ENCODE measurements at regions not wholly inside any gene's neighbourhood (a gene's known extent, or its start where the extent isn't known, plus 50 kb on each side); places are given as distances from the start of the nearest gene placed in this dataset.
A peak's percentile ranks its signal among the peaks of the same experiment; 100 is the strongest.
"Not testable (repeated sequence)": the region's sequence is repeated elsewhere in the genome, so short reads cannot be mapped to it uniquely, and the experiment has no call there.

DNA sequence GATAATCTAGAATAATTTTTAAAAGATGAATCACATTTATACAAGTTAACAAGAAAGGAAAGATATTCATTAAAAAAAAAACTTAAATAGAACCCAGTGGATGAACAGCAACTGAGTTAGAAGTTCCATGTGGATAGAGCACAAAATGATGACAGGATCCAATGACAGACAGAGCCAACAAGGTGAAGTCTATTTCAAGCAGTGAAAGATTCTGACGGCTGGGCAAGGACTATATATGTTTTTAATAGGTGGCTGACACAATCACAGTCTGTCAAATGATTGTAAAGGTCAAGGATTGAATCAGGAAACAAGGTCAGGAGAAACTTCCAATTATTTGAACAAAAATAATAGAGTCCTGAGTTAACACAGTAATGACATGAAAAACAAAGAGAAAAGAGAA is 1460.0 kb upstream of the CDH8 start:
- no peak for DNase-seq (ENCODE audit: low spot score)

DNA sequence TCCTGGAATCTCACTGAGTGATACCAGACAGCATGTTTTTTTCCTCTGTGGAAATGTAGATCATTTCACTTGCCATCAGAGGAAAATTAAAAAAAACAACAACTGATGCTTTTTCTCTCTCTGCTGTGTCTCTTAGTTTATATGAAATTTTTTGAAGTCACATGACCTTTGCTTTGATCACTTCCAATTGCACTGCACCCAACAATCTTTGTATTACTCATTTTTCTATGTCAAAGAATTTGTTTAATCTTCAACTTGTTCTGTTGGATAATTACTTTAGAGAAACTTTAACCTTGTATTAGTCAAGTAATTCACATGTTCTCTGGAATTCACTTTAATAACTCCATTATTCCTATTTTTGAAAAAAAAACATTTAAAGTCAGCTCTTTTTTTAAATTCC is 1452.7 kb upstream of the CDH8 start:
- no peak for DNase-seq (ENCODE audit: low spot score)

DNA sequence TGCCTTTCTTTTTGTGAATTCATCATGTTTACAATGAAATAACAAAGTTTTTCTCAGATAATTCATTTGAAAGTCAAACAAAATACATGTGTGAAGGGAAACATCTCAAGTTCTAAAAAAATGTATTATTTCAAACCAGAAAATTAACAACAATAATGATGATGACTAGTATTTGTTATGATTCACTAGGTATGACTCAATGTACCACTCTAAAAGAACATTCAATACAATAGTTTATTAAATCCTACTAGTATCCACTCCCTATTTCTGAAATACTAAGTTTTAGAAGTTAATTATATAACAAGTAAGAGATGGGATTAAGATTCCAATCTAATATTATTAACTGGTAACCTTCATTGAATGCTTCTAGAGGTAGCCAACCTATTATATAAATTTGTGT is 1444.8 kb upstream of the CDH8 start:
- DNase-seq (ENCODE audit: low spot score) = no peak

DNA sequence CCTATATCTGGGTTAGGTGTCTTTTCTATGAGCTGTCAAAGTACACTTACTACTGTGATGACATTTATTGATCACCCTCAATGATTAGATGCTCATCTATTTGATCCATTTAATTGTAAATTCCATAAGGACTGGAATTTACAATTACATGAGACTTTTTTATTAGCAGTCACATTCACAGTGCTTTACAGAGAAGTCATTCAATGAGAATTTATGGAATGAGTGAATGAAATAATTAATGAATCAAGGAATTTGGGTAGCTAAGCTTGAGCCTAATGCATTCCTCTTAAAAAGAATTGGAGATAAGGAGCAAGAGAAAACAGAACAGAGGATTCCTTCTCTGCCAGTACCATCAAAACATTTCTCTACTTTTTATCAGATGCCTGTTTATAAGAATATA is 1437.5 kb upstream of the CDH8 start:
- no peak for DNase-seq (ENCODE audit: low spot score)

DNA sequence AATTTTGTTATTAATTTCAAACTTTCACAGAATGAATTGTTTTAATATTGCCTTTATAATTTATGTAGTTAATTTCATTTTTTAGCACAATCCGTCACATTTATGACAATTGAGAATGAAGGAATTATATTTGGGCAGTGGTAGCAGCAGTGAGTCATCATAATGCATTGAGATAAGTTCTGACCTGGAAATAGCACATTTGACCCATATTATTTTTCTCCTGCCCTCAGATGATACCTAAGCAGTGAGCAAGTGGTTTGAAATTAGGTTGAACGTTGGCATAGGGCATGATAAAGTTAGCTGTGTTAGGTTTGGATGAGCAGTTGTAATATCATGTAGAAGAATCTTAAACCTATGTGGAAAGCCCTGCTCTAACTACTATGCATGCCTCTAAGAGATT is 1431.3 kb upstream of the CDH8 start:
- no peak for DNase-seq (ENCODE audit: low spot score)

DNA sequence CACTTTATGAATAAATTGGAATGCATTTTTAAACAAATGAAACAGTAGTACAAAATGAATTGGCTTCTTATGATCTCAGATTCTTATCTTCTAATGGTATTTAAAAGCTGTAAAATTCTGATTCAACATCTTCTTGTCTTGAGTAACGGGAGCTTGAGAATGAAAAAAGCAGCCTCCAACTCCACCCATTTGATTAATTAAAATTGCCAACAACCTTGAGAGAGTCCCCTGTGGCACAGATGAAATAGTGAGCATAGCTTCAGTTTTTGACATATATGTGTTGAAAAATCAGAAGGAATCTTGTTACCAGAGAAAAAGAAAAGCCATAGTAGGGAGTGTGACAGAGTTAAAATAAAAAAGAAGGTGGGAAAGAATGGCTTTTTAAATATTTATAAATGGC is 1426.1 kb upstream of the CDH8 start:
- no peak for DNase-seq (ENCODE audit: low spot score)

DNA sequence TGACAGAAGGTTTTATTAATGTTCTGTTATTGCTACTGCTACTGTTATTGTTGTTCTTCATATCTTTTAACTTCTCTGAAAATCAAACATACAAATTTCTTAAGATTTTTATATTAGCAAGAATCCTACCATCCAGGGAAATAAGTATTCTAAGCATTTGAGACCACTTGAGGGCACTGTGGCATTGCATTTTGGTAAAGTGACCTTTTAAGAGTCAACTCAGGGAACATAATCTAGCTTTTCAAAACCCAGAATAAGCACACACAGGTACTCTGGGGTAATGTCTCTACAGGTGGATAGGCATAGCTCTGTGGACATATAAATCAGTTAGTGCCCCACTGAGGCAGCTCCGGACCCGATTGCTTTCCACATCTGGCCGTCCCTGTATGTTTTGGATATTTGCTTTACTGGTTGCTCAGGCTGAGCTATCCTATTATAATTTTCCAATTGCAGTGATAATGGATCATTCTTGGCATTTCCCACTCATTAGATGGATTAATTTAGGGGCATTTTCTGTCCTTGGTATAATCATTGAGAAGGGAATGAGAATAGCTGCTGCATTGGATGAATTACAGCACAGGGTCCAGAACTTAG is 1425.1 kb upstream of the CDH8 start:
- peak; percentile 21 for DNase-seq (ENCODE audit: low spot score)

DNA sequence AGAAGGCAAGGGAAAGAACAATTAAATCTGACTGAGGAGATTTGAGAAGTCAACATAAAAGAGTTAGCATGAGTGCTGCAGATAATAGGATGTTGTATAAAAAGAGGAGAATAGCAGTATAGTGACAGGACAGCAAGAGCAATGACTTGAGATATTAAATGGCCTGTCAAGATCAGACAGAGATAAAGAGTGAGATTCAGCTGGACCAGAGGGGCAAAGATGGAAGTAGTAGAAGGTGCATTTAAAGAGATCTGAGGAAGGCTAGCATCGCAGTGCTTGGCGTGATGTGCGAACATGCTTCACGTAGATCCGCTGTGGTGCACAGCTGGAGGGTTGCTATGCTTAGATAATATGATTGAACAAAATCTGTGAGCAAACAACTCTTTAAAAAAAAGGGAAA is 1422.6 kb upstream of the CDH8 start:
- DNase-seq (ENCODE audit: low spot score) = no peak

DNA sequence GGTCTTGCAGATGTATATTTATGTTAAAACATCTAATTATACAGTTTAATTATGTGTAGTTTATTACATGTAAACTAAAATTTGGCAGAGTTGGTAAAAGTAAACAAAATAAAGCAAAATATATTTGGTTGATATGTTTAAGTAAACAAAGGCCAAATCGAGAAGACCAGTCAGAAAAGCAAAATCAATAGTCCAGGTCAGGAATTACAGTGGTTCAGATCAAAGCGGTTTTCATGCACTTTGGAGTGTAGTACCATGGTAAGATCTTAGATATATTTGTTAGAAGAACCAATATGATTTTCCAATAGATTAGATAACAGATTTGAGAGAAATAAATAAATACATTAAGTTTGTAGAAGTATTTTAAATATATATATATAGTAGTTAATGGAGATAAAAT is 1421.6 kb upstream of the CDH8 start:
- no peak for DNase-seq (ENCODE audit: low spot score)

DNA sequence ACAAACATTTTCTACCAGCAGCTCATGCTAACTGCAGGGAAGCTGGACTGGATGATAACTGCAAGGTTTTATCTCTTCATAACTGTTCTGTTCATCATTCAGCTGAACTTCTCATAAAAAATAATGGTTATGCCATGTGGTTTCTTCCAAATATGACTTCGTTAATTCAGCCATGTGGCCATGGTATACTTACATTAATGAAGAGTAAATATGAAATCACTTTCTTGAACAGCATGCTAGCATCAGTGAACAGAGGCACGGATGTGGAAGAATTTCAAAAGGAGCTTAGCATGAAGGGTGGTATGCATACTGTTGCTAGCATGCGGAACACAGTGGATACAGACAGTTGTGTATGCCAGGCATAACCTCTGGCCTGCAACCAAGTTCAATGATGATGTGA is 1417.0 kb upstream of the CDH8 start:
- no peak for DNase-seq (ENCODE audit: low spot score)

DNA sequence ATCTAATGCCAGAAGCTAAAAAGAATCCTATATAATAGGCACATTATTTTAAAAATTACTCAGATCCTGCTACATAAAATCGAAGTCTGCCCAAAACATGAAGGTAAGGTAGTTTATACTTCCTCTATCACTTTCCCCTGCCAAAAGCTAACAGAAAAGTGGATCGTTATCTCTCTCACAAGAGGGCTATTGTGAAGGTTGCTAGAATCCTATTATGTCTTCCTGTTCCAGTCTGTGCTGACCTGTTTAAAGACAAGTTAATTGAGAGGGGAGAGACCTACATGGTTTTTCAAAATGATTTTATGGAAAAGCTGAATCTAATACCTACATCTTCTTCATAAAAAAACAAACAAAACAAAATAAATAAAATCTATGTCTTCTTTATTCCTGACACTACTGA is 1410.9 kb upstream of the CDH8 start:
- no peak for DNase-seq (ENCODE audit: low spot score)

DNA sequence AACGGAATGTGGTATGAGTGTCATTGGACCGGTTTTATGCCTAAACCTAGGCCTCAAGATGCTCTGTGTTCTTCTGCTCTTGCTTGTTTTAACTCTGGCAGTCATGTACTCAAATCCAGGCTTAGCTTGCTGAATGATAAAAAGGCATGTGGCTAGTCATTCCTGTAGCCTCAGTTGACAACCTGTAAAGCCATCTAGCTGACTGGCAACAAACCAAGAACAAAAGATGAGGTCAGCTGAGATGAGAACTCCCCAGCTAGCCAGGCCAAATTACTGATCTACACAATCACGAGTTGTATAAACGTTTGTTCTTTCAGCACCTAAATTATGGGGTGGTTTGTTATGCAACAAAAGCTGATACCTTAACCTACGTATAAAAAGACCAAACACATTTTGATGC is 1406.0 kb upstream of the CDH8 start:
- DNase-seq (ENCODE audit: low spot score) = no peak

DNA sequence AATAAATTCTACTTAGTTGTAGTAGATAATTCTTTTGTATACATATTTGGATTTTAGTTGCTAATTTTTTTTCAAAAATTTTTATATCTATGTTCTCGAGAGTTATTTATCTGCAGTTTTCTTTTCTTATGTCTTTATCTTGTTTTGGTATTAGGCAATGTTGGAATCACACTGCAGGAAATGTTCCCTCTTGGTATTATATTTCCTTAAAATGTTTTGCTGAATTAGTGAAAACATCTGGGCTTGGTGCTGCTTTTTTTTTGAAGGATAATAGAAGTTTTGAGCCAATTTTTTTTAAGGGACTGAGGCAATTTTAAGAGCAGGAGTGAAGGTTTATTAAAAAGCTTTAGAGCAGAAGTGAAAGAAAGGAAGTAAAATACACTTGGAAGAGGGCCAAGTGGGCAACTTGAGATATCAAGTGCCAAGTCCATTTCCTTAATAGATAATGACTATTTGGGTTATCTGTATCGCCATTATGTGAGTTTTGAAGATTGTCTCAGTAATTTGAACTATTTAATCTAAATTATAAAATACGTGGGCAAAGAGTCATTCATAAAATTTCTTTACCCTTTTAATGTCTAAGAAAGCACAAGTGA is 1390.1 kb upstream of the CDH8 start:
- no peak for DNase-seq (ENCODE audit: low spot score)

DNA sequence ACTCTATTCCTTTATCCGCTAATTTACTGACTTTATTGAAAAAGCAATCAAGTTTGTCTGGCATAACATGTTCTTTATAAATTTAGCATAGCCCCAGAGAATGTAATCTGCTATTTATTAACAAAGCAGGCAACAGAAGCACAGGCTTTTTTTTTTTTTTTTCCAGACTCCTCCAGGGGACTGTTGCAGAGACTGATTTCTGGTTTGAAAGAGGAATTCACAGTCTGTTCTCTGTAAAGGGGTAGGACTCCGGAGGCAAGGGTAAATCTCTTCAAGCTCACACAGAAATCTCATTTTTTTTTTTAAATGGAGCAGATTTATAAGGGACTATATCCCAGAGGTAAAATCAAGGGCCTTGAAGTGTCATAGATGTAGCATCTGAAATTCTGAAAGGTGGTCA is 1386.5 kb upstream of the CDH8 start:
- DNase-seq (ENCODE audit: low spot score) = no peak

DNA sequence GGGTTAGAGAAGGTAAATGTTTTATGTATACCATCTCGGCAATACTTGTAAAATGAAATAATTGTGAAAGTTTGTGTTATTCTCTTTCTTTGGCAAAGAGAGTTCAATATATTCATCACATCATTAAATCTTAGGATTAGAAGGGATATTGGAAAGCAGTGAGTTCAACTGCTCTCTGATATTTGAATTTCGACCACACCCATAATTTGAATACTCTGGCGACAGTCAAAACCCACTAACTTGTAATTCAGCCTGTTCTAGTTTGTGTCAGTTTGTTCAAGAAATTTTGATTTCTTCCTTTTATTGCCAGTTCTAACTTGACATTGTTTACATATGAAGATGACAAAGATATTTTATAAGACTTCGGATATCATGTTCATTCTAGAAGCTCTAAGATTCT is 1380.5 kb upstream of the CDH8 start:
- DNase-seq (ENCODE audit: low spot score) = no peak

DNA sequence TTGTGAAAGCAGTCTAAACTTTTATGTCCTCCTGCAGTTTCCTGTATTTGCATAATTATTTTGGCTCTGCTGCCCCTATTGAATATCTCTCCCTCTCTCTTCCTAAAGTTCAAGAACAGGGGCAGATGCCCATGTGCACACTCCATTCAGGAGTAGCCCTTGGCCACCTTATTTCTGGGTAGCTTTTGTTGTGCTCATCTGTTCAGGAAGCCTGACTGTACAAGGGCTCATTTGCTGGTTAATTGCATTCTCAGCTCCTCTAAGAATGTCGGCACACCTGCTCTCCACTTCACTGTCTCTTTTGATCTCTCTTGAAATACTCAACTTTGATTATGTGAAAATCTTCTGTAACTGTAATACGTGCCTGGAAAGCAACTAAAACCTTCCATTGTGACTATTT is 1378.8 kb upstream of the CDH8 start:
- no peak for DNase-seq (ENCODE audit: low spot score)

DNA sequence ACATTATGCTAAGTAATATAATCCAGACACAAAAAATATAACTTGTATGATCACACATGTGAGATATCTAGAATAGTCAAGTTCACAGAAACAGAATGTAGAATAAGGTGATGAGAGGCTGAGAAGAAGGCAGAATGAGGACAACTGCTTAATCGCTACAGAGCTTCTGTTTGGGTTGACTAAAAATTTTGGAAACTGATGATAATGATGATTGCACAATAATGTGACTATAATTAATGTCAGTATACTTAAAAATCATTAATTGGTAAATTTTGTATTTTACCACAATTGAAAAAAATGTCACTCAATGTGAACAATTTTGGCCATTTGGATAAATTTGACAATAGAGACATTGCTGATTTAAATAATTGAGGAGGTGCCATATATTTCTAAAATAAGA is 1374.4 kb upstream of the CDH8 start:
- DNase-seq (ENCODE audit: low spot score) = no peak

DNA sequence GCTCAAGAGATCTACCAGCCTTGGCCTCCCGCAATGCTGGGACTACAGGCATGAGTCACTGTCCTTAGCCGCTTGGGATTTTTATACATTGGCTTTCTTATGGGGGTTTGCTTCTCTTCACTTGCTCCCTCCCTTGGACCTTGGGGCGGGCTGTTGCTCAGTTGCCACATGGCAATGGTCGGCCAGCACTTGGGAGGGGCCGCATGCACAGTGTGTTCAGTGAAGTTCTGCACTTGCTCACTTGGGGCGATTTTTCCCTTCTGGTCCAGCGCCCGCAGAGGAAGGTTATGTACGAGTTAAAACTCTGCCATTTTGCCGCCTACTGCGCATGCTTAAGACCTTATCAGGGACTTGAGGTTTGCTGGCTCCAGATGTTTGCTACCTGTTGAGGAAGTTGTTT is 1367.6 kb upstream of the CDH8 start:
- DNase-seq (ENCODE audit: low spot score) = no peak

DNA sequence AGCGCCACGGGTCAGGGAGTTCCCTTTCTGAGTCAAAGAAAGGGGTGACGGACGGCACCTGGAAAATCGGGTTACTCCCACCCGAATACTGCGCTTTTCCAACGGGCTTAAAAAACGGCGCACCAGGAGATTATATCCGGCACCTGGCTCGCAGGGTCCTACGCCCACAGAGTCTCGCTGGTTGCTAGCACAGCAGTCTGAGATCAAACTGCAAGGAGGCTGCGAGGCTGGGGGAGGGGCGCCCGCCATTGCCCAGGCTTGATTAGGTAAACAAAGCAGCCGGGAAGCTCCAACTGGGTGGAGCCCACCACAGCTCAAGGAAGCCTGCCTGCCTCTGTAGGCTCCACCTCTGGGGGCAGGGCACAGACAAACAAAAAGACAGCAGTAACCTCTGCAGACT is 1352.0 kb upstream of the CDH8 start:
- DNase-seq (ENCODE audit: low spot score) = not testable (repeated sequence)

DNA sequence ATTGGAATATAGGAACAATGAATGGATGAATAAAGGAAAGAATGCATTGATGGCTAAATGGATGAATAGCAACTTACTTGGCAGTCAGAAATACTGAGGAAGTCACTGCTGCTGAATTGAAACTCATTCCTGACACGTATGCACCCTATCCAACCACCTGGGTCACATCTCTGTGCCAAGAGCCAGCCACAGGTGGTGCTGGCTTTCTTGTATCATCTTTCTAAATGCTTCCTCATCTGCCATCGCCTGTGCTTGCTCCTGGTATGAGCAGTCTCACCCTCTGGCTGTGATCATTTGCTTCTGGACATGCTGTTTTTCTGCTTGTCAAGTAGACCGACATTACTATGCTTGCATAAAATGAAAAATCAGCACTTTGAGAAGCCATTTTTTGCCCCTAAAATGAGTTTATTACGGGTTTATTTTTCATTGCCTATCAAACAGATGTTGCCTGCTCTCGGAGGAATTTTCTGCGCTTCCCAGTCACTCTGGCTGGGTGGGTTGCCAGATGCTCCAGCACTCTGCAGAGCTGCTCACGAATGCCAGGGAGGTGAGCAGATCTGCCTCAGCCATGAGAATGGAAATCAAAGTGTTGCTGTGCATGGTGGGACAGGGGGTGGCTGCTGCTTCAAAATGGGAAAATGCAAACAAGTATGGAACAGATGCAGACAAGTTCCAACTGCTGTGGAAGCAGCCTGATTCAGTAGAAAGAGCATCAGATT is 1349.6 kb upstream of the CDH8 start:
- DNase-seq (ENCODE audit: low spot score) = no peak

DNA sequence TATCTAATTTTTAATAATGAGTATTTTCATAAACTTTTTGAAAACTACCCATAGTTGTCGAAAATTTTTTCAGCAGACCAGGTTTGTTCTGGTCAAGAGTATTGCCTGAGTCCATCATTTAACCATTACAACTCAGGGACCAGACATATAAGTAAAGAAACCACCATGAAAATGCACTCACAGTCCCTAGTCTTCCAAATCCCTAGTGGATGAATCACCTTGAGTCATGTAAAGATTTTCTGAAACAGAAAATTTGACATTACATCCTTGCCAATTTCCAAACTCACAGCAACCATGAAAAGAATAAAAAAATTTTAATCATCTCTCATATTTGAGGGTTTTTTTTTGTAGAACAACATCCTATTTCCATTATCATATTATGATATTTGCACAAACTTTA is 1337.5 kb upstream of the CDH8 start:
- no peak for DNase-seq (ENCODE audit: low spot score)

DNA sequence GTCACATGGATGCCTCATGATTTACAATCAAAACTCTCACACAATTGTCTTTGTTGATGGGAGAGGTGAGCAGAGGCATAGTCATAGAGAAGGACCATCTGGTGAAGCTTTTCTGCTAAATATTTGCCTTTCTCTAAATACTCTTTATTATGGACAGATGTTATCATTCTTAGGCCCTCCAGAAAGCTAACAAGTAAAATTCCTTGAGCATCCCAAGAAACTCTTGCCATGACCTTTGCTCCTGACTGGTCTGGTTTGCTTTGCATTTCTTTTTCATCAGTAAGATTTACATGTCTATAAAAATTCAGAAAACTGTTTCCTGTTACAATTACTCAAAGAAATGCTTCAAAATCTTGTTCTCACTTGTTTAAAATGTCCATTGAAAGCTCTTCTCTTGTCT is 1336.6 kb upstream of the CDH8 start:
- DNase-seq (ENCODE audit: low spot score) = no peak

DNA sequence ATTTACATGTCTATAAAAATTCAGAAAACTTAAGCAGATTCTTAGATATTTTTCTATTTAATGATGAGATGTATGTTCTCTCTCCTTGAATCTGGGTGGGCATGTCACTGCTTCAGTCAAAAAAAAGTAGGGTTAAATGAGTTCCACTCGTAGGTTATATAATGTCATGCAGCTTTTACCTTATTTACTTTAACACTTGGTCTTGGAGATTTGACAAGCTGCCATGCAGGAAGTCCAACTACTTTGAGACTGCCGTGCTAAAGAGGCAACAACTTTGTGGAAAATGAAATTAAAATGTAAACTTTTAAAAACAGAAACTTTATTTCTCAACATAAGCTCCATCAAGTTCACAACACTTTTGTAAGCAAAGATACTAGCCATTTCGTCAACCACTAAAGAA is 1336.0 kb upstream of the CDH8 start:
- DNase-seq (ENCODE audit: low spot score) = no peak

All from AG08395 (cell line).